H1 (cell line): ENCODE measurements at regions not wholly inside any gene's neighbourhood (a gene's known extent, or its start where the extent isn't known, plus 50 kb on each side); places are given as distances from the start of the nearest gene placed in this dataset.

Source experiments
- CTCF ChIA-PET: fragments of 300-600 bp; sonication (Branson Sonifier 250); formaldehyde crosslinking; loops from one replicate; lab custom pipeline; 2021; ENCODE audit not compliant: partially characterized antibody; lab: Charles Lee
- POLR2A ChIA-PET: fragments of 300-600 bp; sonication (Branson Sonifier 250); formaldehyde crosslinking; loops from one replicate; lab custom pipeline; 2021; ENCODE audit warnings: inconsistent platforms; ENCODE audit not compliant: partially characterized antibody; lab: Charles Lee
- DNase-seq, 2 experiments: peaks; one replicate each; pipeline versions ENCODE4 v3.0.0 to v3.0.0-alpha.2; 2010 to 2022; ENCODE audit warnings: low spot score in 2 of 2, low read depth in 1 of 2, mixed read lengths in 1 of 2
- FAIRE-seq: peaks from 2 replicates; lab custom pipeline; 2011; peaks lifted over from hg19 to GRCh38; lab: Jason Lieb, UNC
- H2AFZ ChIP-seq: 2 replicates; pipeline ENCODE4 v1.8.1; 2012; ENCODE audit warnings: low read length, inconsistent platforms
- H2AK5ac ChIP-seq: 2 replicates; pipeline ENCODE4 v1.6.1; 2013; ENCODE audit warnings: low read depth, low read length
- H2BK120ac ChIP-seq: replicated peaks from 2 replicates; pipeline ENCODE3; 2013; ENCODE audit warnings: low read depth, low read length, inconsistent platforms
- H2BK12ac ChIP-seq: 2 replicates; pipeline ENCODE4 v1.6.1; 2013; ENCODE audit warnings: low read depth, low read length
- H2BK15ac ChIP-seq: 2 replicates; pipeline ENCODE4 v1.6.1; 2013; ENCODE audit warnings: low read length
- H2BK20ac ChIP-seq: 2 replicates; pipeline ENCODE4 v1.6.1; 2013; ENCODE audit warnings: low read length
- H2BK5ac ChIP-seq: 2 replicates; pipeline ENCODE4 v1.6.1; 2013; ENCODE audit warnings: low read depth, low read length
- H3K14ac ChIP-seq: 2 replicates; pipeline ENCODE4 v1.6.1; 2013; ENCODE audit warnings: inconsistent platforms; ENCODE audit not compliant: insufficient read length
- H3K18ac ChIP-seq: 2 replicates; pipeline ENCODE4 v1.6.1; 2013; ENCODE audit warnings: low read length; ENCODE audit errors: extremely low read depth
- H3K23ac ChIP-seq: 2 replicates; pipeline ENCODE4 v1.6.1; 2013; ENCODE audit warnings: inconsistent platforms; ENCODE audit not compliant: insufficient read length
- H3K23me2 ChIP-seq: 2 replicates; pipeline ENCODE4 v1.6.1; 2013; ENCODE audit warnings: low read depth, low read length
- H3K27ac ChIP-seq: 2 replicates; pipeline ENCODE4 v1.6.1; 2011; ENCODE audit warnings: low read depth, low read length, inconsistent platforms
- H3K27me3 ChIP-seq, 4 experiments: replicated peaks in 1 of 4; 1 replicate in 1 of 4; 2 replicates in 3 of 4; pipeline versions ENCODE4 v1.6.1 to v1.8.1; 2011 to 2013; ENCODE audit warnings: low read length in 3 of 4, mild to moderate bottlenecking in 3 of 4, inconsistent platforms in 2 of 4, mixed read lengths in 2 of 4, moderate library complexity in 1 of 4; ENCODE audit not compliant: control insufficient read depth in 3 of 4, insufficient read depth in 3 of 4; ENCODE audit errors: extremely low read depth in 1 of 4
- H3K36me3 ChIP-seq, 4 experiments: 2 replicates each; pipeline versions ENCODE4 v1.6.1 to v1.8.1; 2011 to 2013; ENCODE audit warnings: mild to moderate bottlenecking in 4 of 4, low read length in 3 of 4, moderate library complexity in 2 of 4, control low read depth in 1 of 4, inconsistent platforms in 1 of 4; ENCODE audit not compliant: insufficient read depth in 4 of 4, control insufficient read depth in 2 of 4
- H3K4ac ChIP-seq: replicated peaks from 2 replicates; pipeline ENCODE3; 2013; ENCODE audit warnings: low read length, low read depth, mixed read lengths, inconsistent platforms; ENCODE audit not compliant: insufficient read length
- H3K4me1 ChIP-seq, 4 experiments: replicated peaks in 1 of 4; 1 replicate in 1 of 4; 2 replicates in 3 of 4; pipeline versions ENCODE4 v1.6.1 to v1.8.1; 2011 to 2013; ENCODE audit warnings: low read length in 3 of 4, inconsistent platforms in 2 of 4, mixed read lengths in 1 of 4; ENCODE audit not compliant: insufficient read depth in 4 of 4, control insufficient read depth in 3 of 4
- H3K4me2 ChIP-seq, 2 experiments: 2 replicates each; pipeline versions ENCODE4 v1.6.1 to v1.8.1; 2011 to 2013; ENCODE audit warnings: low read depth in 2 of 2, low read length in 2 of 2, control low read depth in 1 of 2, inconsistent platforms in 1 of 2, mild to moderate bottlenecking in 1 of 2; ENCODE audit not compliant: insufficient read depth in 1 of 2
- H3K4me3 ChIP-seq, 4 experiments: fragments of 200-600, 300-600 bp in 1 of 4; sonication (generic), shearing (Covaris generic), sonication (Bioruptor Twin) in 1 of 4; 2 replicates each; pipeline versions ENCODE4 v1.5.1 to v1.8.1; 2011 to 2016; ENCODE audit warnings: low read length in 4 of 4, low read depth in 3 of 4, control low read depth in 2 of 4, inconsistent platforms in 2 of 4, mild to moderate bottlenecking in 2 of 4, mixed read lengths in 1 of 4, moderate library complexity in 1 of 4; ENCODE audit not compliant: insufficient read depth in 2 of 4; ENCODE audit errors: extremely low read depth in 1 of 4
- H3K56ac ChIP-seq: replicated peaks from 2 replicates; pipeline ENCODE3; 2013; ENCODE audit warnings: low read depth, mild to moderate bottlenecking, mixed read lengths, low read length, inconsistent platforms; ENCODE audit not compliant: insufficient read length
- H3K79me1 ChIP-seq: 2 replicates; pipeline ENCODE4 v1.6.1; 2013; ENCODE audit warnings: low read depth, low read length, control low read depth
- H3K79me2 ChIP-seq, 2 experiments: 2 replicates each; pipeline versions ENCODE4 v1.6.1 to v1.8.1; 2012 to 2013; ENCODE audit warnings: low read length in 2 of 2, mild to moderate bottlenecking in 2 of 2, inconsistent platforms in 1 of 2; ENCODE audit not compliant: insufficient read depth in 2 of 2, control insufficient read depth in 1 of 2
- H3K9ac ChIP-seq, 4 experiments: replicated peaks in 1 of 4; 1 replicate in 1 of 4; 2 replicates in 3 of 4; pipeline versions ENCODE4 v1.6.1 to v1.8.1; 2011 to 2013; ENCODE audit warnings: low read depth in 3 of 4, low read length in 3 of 4, control low read depth in 2 of 4, mild to moderate bottlenecking in 2 of 4, moderate library complexity in 2 of 4, inconsistent platforms in 1 of 4; ENCODE audit errors: extremely low read depth in 1 of 4
- H3K9me3 ChIP-seq, 2 experiments: 2 replicates each; pipeline versions ENCODE4 v1.6.1 to v1.8.1; 2012 to 2013; ENCODE audit warnings: mild to moderate bottlenecking in 2 of 2, moderate library complexity in 2 of 2, control low read depth in 1 of 2, inconsistent platforms in 1 of 2, low read depth in 1 of 2, low read length in 1 of 2, mixed read lengths in 1 of 2; ENCODE audit not compliant: insufficient read depth in 2 of 2
- H4K20me1 ChIP-seq, 2 experiments: replicated peaks in 1 of 2; 2 replicates each; pipeline versions ENCODE3 to v1.8.1; 2011 to 2013; ENCODE audit warnings: inconsistent platforms in 2 of 2, low read length in 2 of 2, mild to moderate bottlenecking in 1 of 2; ENCODE audit not compliant: insufficient read depth in 2 of 2, control insufficient read depth in 1 of 2
- H4K5ac ChIP-seq: 2 replicates; pipeline ENCODE4 v1.6.1; 2013; ENCODE audit warnings: low read length, low read depth, mixed read lengths, inconsistent platforms; ENCODE audit not compliant: insufficient read length
- H4K8ac ChIP-seq: 2 replicates; pipeline ENCODE4 v1.8.0; 2013; ENCODE audit warnings: mild to moderate bottlenecking, moderate library complexity, low read length, inconsistent platforms; ENCODE audit not compliant: insufficient read depth; ENCODE audit errors: extremely low read depth
- H4K91ac ChIP-seq: replicated peaks from 2 replicates; pipeline ENCODE3; 2013; ENCODE audit warnings: low read length, mixed read lengths, inconsistent platforms; ENCODE audit not compliant: insufficient read length
- ASH2L ChIP-seq: fragments of 200-600, 300-600 bp; sonication (generic); IDR thresholded peaks from one replicate; pipeline ENCODE4 v1.7.1; 2017; ENCODE audit warnings: low read length
- EZH2 ChIP-seq: fragments of 200-600 bp; sonication (generic); IDR thresholded peaks from 2 replicates; pipeline ENCODE4 v1.7.1; 2012; ENCODE audit warnings: low read depth, mild to moderate bottlenecking, moderate library complexity, low read length, inconsistent platforms; ENCODE audit not compliant: severe bottlenecking
- GABPA ChIP-seq: IDR thresholded peaks from 2 replicates; pipeline ENCODE4 v1.6.1; 2011; ENCODE audit warnings: mild to moderate bottlenecking, low read length, moderate library complexity, borderline replicate concordance; ENCODE audit not compliant: insufficient read depth
- JUND ChIP-seq: IDR thresholded peaks from 2 replicates; pipeline ENCODE4 v1.6.1; 2011; ENCODE audit warnings: mild to moderate bottlenecking, improper control_type of control experiment, low read length
- MAX ChIP-seq: IDR thresholded peaks from 2 replicates; pipeline ENCODE4 v1.6.1; 2012; ENCODE audit warnings: inconsistent platforms
- NRF1 ChIP-seq: IDR thresholded peaks from 2 replicates; pipeline ENCODE4 v1.6.1; 2011; ENCODE audit warnings: mild to moderate bottlenecking, low read depth, low read length, improper control_type of control experiment
- POLR2A ChIP-seq, 2 experiments: IDR thresholded peaks; 1 replicate in 1 of 2; 2 replicates in 1 of 2; pipeline ENCODE4 v1.6.1; 2011; ENCODE audit warnings: low read depth in 2 of 2, low read length in 2 of 2, mild to moderate bottlenecking in 2 of 2; ENCODE audit errors: control extremely low read depth in 1 of 2
- SRF ChIP-seq: IDR thresholded peaks from 2 replicates; pipeline ENCODE4 v1.6.1; 2011; ENCODE audit warnings: mild to moderate bottlenecking, low read depth, low read length, moderate library complexity
- TAF1 ChIP-seq: IDR thresholded peaks from 2 replicates; pipeline ENCODE4 v1.6.1; 2011; ENCODE audit warnings: mild to moderate bottlenecking, low read depth, low read length
- TEAD4 ChIP-seq: IDR thresholded peaks from 2 replicates; pipeline ENCODE4 v1.6.1; 2012; ENCODE audit warnings: low read depth, low read length, inconsistent platforms, mixed read lengths
- USF2 ChIP-seq: IDR thresholded peaks from 2 replicates; pipeline ENCODE4 v1.6.1; 2011; ENCODE audit warnings: low read length, improper control_type of control experiment
- WGBS, 2 experiments: shearing (Covaris generic) in 1 of 2; methylation state at CpG; one replicate each; pipeline versions ENCODE4 v1.1.6 to v1.1.7; 2013 to 2015; ENCODE audit warnings: low lambda C conversion rate in 2 of 2, mixed read lengths in 2 of 2, inconsistent platforms in 1 of 2, low coverage in 1 of 2, missing lambda C conversion rate in 1 of 2; ENCODE audit not compliant: insufficient replicate concordance in 2 of 2, insufficient coverage in 1 of 2, insufficient read length in 1 of 2; ENCODE audit errors: extremely low coverage in 1 of 2, missing lambda C conversion rate in 1 of 2; 5-methylcytosine and 5-hydroxymethylcytosine counted together

GRCh38 chr1:30294508-30294907 lies 428.9 kb downstream of the MATN1 start (continued):
- no peak for TF ChIP-seq TAF1

- no peak for DNase-seq
- H2BK12ac ChIP-seq: no peak overlapping the region
These were observed 430.9 kb downstream of the MATN1 start for GRCh38 chr1:30292451-30292850.

More at GRCh38 chr1:30292451-30292850, 430.9 kb downstream of the MATN1 start:
- Histone ChIP-seq H3K56ac (no peak overlapping the region), H3K27ac (no peak overlapping the region), H4K20me1 (no peaks in the 10 kb centered on the region), H3K79me1 (no peaks in the 10 kb centered on the region), H2AFZ (no peak overlapping the region), H3K9me3 (peaks cover 9 to 13% of the 10 kb centered on the region in 2 experiments), H3K79me2 (no peaks in the 10 kb centered on the region), H2BK120ac (no peak overlapping the region), H3K14ac (no peak overlapping the region), H3K27me3 (no peaks in the 10 kb centered on the region), H2AK5ac (no peak overlapping the region), H3K36me3 (no peaks in the 10 kb centered on the region), H4K8ac (no peak overlapping the region), H3K4me3 (no peak overlapping the region), H2BK15ac (no peak overlapping the region), H4K5ac (no peak overlapping the region), H2BK20ac (no peak overlapping the region), H3K9ac (no peak overlapping the region), H3K23me2 (no peaks in the 10 kb centered on the region), H2BK5ac (no peak overlapping the region), H3K18ac (no peak overlapping the region), H3K4me2 (no peak overlapping the region), H3K23ac (no peak overlapping the region), H3K4ac (no peak overlapping the region), H4K91ac (no peak overlapping the region), H3K4me1 (no peaks in the 10 kb centered on the region)
- CTCF ChIA-PET: no interaction called here
- no peak for TF ChIP-seq NRF1
- TF ChIP-seq USF2: no peak
- TF ChIP-seq MAX: no peak
- no peak for TF ChIP-seq ASH2L
- TF ChIP-seq EZH2: no peak
- TF ChIP-seq TEAD4: no peak
- TF ChIP-seq SRF: no peak
- TF ChIP-seq POLR2A (IDR thresholded peaks at IDR 0.05; ENCODE audit: control extremely low read depth in 1 of 2, low read depth in 2 of 2, low read length in 2 of 2): no peak
- no peak for TF ChIP-seq GABPA
- TF ChIP-seq JUND: no peak
- POLR2A ChIA-PET: no interaction called here
- no peak for FAIRE-seq
- WGBS, 2 experiments: 92% methylated on average over 3 of the region's 3 CpGs; no CpG with 5 or more reads in 1 of the 2 experiments
